H9 (cell line): ENCODE measurements at regions not wholly inside any gene's neighbourhood (a gene's known extent, or its start where the extent isn't known, plus 50 kb on each side); places are given as distances from the start of the nearest gene placed in this dataset.

Experiments used
- DNase-seq: peaks from one replicate; pipeline ENCODE4 v3.0.0-alpha.2; 2017
- H2AFZ ChIP-seq: one replicate; pipeline ENCODE4 v1.6.1; 2013; ENCODE audit warnings: mild to moderate bottlenecking, low read length, control low read depth, moderate library complexity
- H2AK5ac ChIP-seq: 2 replicates; pipeline ENCODE4 v1.6.1; 2013; ENCODE audit warnings: low read length, control low read depth, mixed read lengths; ENCODE audit not compliant: insufficient read length
- H2BK120ac ChIP-seq: one replicate; pipeline ENCODE4 v1.6.1; 2013; ENCODE audit warnings: low read depth, mild to moderate bottlenecking, low read length, control low read depth, inconsistent platforms; ENCODE audit not compliant: poor library complexity, severe bottlenecking
- H2BK12ac ChIP-seq: 2 replicates; pipeline ENCODE4 v1.6.1; 2013; ENCODE audit warnings: low read length, control low read depth, mixed read lengths, low read depth; ENCODE audit not compliant: insufficient read length
- H2BK15ac ChIP-seq: 2 replicates; pipeline ENCODE4 v1.6.1; 2013; ENCODE audit warnings: low read depth, low read length, control low read depth
- H2BK20ac ChIP-seq: one replicate; pipeline ENCODE4 v1.6.1; 2013; ENCODE audit warnings: low read depth, mild to moderate bottlenecking, low read length, control low read depth, inconsistent platforms; ENCODE audit not compliant: poor library complexity, severe bottlenecking
- H2BK5ac ChIP-seq: 2 replicates; pipeline ENCODE4 v1.6.1; 2013; ENCODE audit warnings: low read length, control low read depth, mixed read lengths; ENCODE audit not compliant: insufficient read length
- H3K14ac ChIP-seq: 2 replicates; pipeline ENCODE4 v1.6.1; 2013; ENCODE audit warnings: low read length, control low read depth; ENCODE audit not compliant: insufficient read depth
- H3K18ac ChIP-seq: 2 replicates; pipeline ENCODE4 v1.6.1; 2013; ENCODE audit warnings: low read depth, mild to moderate bottlenecking, mixed read lengths, low read length, control low read depth; ENCODE audit not compliant: insufficient read length
- H3K23ac ChIP-seq: 2 replicates; pipeline ENCODE4 v1.6.1; 2013; ENCODE audit warnings: low read length, control low read depth, mixed read lengths, low read depth; ENCODE audit not compliant: insufficient read length
- H3K23me2 ChIP-seq: 2 replicates; pipeline ENCODE4 v1.6.1; 2013; ENCODE audit warnings: low read depth, mild to moderate bottlenecking, mixed read lengths, low read length, control low read depth; ENCODE audit not compliant: insufficient read length, poor library complexity, severe bottlenecking
- H3K27ac ChIP-seq: 2 replicates; pipeline ENCODE4 v1.5.1; 2013; ENCODE audit warnings: low read length, control low read depth, mixed read lengths, low read depth; ENCODE audit not compliant: insufficient read length
- H3K27me3 ChIP-seq: 2 replicates; pipeline ENCODE4 v1.6.1; 2013; ENCODE audit warnings: low read length, control low read depth, inconsistent platforms; ENCODE audit not compliant: insufficient read depth
- H3K4ac ChIP-seq: 2 replicates; pipeline ENCODE4 v1.6.1; 2013; ENCODE audit warnings: low read depth, mild to moderate bottlenecking, control low read depth, inconsistent platforms, low read length, moderate library complexity
- H3K4me1 ChIP-seq: 2 replicates; pipeline ENCODE4 v1.6.1; 2013; ENCODE audit warnings: low read length, control low read depth, inconsistent platforms; ENCODE audit not compliant: insufficient read depth
- H3K4me2 ChIP-seq: 2 replicates; pipeline ENCODE4 v1.6.1; 2013; ENCODE audit warnings: low read length, control low read depth, mixed read lengths; ENCODE audit not compliant: insufficient read length, insufficient read depth
- H3K56ac ChIP-seq: 2 replicates; pipeline ENCODE4 v1.6.1; 2013; ENCODE audit warnings: low read depth, mild to moderate bottlenecking, mixed read lengths, low read length, control low read depth; ENCODE audit not compliant: insufficient read length
- H3K79me1 ChIP-seq: 2 replicates; pipeline ENCODE4 v1.6.1; 2013; ENCODE audit warnings: low read depth, mild to moderate bottlenecking, moderate library complexity, low read length, control low read depth, inconsistent platforms; ENCODE audit not compliant: insufficient read depth, poor library complexity, severe bottlenecking
- H3K79me2 ChIP-seq: 2 replicates; pipeline ENCODE4 v1.6.1; 2013; ENCODE audit warnings: low read length, control low read depth, inconsistent platforms; ENCODE audit not compliant: insufficient read depth
- H3K9ac ChIP-seq: 2 replicates; pipeline ENCODE4 v1.6.1; 2013; ENCODE audit warnings: low read length, control low read depth, mixed read lengths; ENCODE audit not compliant: insufficient read length; ENCODE audit errors: extremely low read depth
- H3K9me3 ChIP-seq: one replicate; pipeline ENCODE4 v1.6.1; 2013; ENCODE audit warnings: low read depth, low read length, inconsistent platforms; ENCODE audit not compliant: control insufficient read depth
- H3T11ph ChIP-seq: one replicate; pipeline ENCODE4 v1.6.1; 2013; ENCODE audit warnings: mild to moderate bottlenecking, low read length, control low read depth, inconsistent platforms
- H4K20me1 ChIP-seq: one replicate; pipeline ENCODE4 v1.6.1; 2013; ENCODE audit not compliant: control insufficient read depth, insufficient read length, insufficient read depth
- H4K5ac ChIP-seq: 2 replicates; pipeline ENCODE4 v1.6.1; 2013; ENCODE audit warnings: low read depth, mild to moderate bottlenecking, mixed read lengths, low read length, control low read depth; ENCODE audit not compliant: insufficient read length
- H4K8ac ChIP-seq: replicated peaks from 2 replicates; pipeline ENCODE4 v1.6.1; 2013; ENCODE audit warnings: low read length, control low read depth, mixed read lengths, low read depth; ENCODE audit not compliant: insufficient read length
- H4K91ac ChIP-seq: 2 replicates; pipeline ENCODE4 v1.6.1; 2013; ENCODE audit warnings: low read depth, mild to moderate bottlenecking, moderate library complexity, mixed read lengths, low read length, control low read depth; ENCODE audit not compliant: insufficient read length
- H3K27ac Mint-ChIP-seq, 3 experiments: 2 replicates in 2 of 3; 3 replicates in 1 of 3; pipeline ENCODE4 v1.8.0; 2020 to 2021; ENCODE audit warnings: mixed read lengths in 3 of 3, mild to moderate bottlenecking in 1 of 3, moderate library complexity in 1 of 3
- H3K27me3 Mint-ChIP-seq: 2 replicates; pipeline ENCODE4 v1.8.0; 2021; ENCODE audit warnings: low read depth, mild to moderate bottlenecking, moderate library complexity, mixed read lengths
- H3K36me3 Mint-ChIP-seq, 3 experiments: 2 replicates in 2 of 3; 3 replicates in 1 of 3; pipeline ENCODE4 v1.8.0; 2020 to 2021; ENCODE audit warnings: low read depth in 3 of 3, mixed read lengths in 3 of 3; ENCODE audit not compliant: insufficient read depth in 1 of 3
- H3K4me1 Mint-ChIP-seq, 2 experiments: 2 replicates each; pipeline ENCODE4 v1.8.0; 2020; ENCODE audit warnings: mixed read lengths in 2 of 2
- H3K4me3 Mint-ChIP-seq, 2 experiments: 2 replicates in 1 of 2; 3 replicates in 1 of 2; pipeline ENCODE4 v1.8.0; 2020 to 2021; ENCODE audit warnings: mild to moderate bottlenecking in 2 of 2, mixed read lengths in 2 of 2, moderate library complexity in 1 of 2
- H3K9me3 Mint-ChIP-seq, 2 experiments: 2 replicates in 1 of 2; 3 replicates in 1 of 2; pipeline ENCODE4 v1.8.0; 2020; ENCODE audit warnings: mild to moderate bottlenecking in 2 of 2, mixed read lengths in 2 of 2, moderate library complexity in 1 of 2
- CTCF ChIP-seq: fragments of 200-600 bp; sonication (generic); conservative IDR thresholded peaks from 3 replicates; pipeline ENCODE4 v1.8.0; 2021; ENCODE audit warnings: antibody characterized with exemption, mild to moderate bottlenecking
- WGBS: extraction: QIAGEN DNeasy Blood & Tissue Kit; methylation state at CpG from one replicate; pipeline ENCODE4 v1.1.7; 2013; ENCODE audit warnings: missing lambda C conversion rate, low lambda C conversion rate, mixed read lengths; ENCODE audit not compliant: insufficient read length; ENCODE audit errors: extremely low coverage; 5-methylcytosine and 5-hydroxymethylcytosine counted together

GRCh38 chr1:87450615-87451209, 122.0 kb downstream of the LMO4 start:
- Histone ChIP-seq H3K56ac (no peak overlapping the region), H3K4me1 (peaks cover 2% of the 10 kb centered on the region; the same call in 1 of the 2 replicates), H3K18ac (no peak overlapping the region), H3T11ph (no peak overlapping the region), H2BK120ac (no peak overlapping the region), H2BK5ac (no peak overlapping the region), H4K20me1 (no peaks in the 10 kb centered on the region), H4K91ac (no peak overlapping the region), H3K4ac (no peak overlapping the region), H3K14ac (no peak overlapping the region; the same call in 1 of the 2 replicates), H3K23me2 (no peaks in the 10 kb centered on the region), H2BK15ac (no peak overlapping the region), H2AFZ (no peak overlapping the region), H2AK5ac (no peak overlapping the region), H3K9me3 (no peaks in the 10 kb centered on the region), H3K9ac (no peak overlapping the region), H3K27me3 (no peaks in the 10 kb centered on the region), H3K4me2 (no peak overlapping the region), H3K27ac (no peak overlapping the region), H3K79me1 (no peaks in the 10 kb centered on the region), H2BK12ac (no peak overlapping the region), H3K79me2 (no peaks in the 10 kb centered on the region), H4K8ac (no peak overlapping the region), H4K5ac (no peak overlapping the region), H3K23ac (no peak overlapping the region), H2BK20ac (no peak overlapping the region)
- H3K4me3 Mint-ChIP-seq: no peak overlapping the region
- H3K9me3 Mint-ChIP-seq: peaks cover 12 to 16% of the 10 kb centered on the region in 2 experiments
- TF ChIP-seq CTCF: peak; percentile 51; the same call in 2 of the 3 replicates
- H3K4me1 Mint-ChIP-seq: peaks cover 15 to 17% of the 10 kb centered on the region in 2 experiments
- no CpG with 5 or more reads among the region's 8 CpGs for WGBS
- H3K36me3 Mint-ChIP-seq: peaks cover 12 to 19% (median 16%) of the 10 kb centered on the region in 3 experiments
- H3K27me3 Mint-ChIP-seq: no peaks in the 10 kb centered on the region
- peak; percentile 65 for DNase-seq
- H3K27ac Mint-ChIP-seq: no peak overlapping the region
